Stimulated activated CD4-positive, alpha-beta T cell treated with anti-CD3 and anti-CD28 coated beads, TNF-alpha, amount 100 ng/mL, for 4 hours (primary cell): ENCODE measurements at regions not wholly inside any gene's neighbourhood (a gene's known extent, or its start where the extent isn't known, plus 50 kb on each side); places are given as distances from the start of the nearest gene placed in this dataset.
A peak's percentile ranks its signal among the peaks of the same experiment; 100 is the strongest.
"Not testable (repeated sequence)": the region's sequence is repeated elsewhere in the genome, so short reads cannot be mapped to it uniquely, and the experiment has no call there.

Source experiments
- DNase-seq, 3 experiments: peaks; one replicate each; pipeline ENCODE4 v3.0.0-alpha.2; 2020; ENCODE audit warnings: low read depth in 3 of 3

GRCh38 chr12:107369006-107369405, 275.7 kb upstream of the CRY1 start:
- no peak for DNase-seq

GRCh38 chr12:107369679-107370078, 276.3 kb upstream of the CRY1 start:
- DNase-seq, result peak in 1 of 3 experiments; percentile 13

- no peak for DNase-seq
Measured at GRCh38 chr12:107372229-107372658, 278.9 kb upstream of the CRY1 start.

- no peak for DNase-seq
Measured at GRCh38 chr12:107373238-107373809, 280.0 kb upstream of the CRY1 start.

GRCh38 chr12:107374161-107374840, 281.0 kb upstream of the CRY1 start:
- no peak for DNase-seq

GRCh38 chr12:107375231-107375630, 281.9 kb upstream of the CRY1 start:
- DNase-seq, result no peak

GRCh38 chr12:107377596-107378385, 284.4 kb upstream of the CRY1 start:
- no peak for DNase-seq

- DNase-seq, result no peak
Measured at GRCh38 chr12:107378609-107379008, 285.3 kb upstream of the CRY1 start.

GRCh38 chr12:107379142-107379851, 285.9 kb upstream of the CRY1 start:
- DNase-seq, result not testable (repeated sequence)

- no peak for DNase-seq
Measured at GRCh38 chr12:107379852-107380567, 286.7 kb upstream of the CRY1 start.

- no peak for DNase-seq
Measured at GRCh38 chr12:107384645-107385044, 291.3 kb upstream of the CRY1 start.

- DNase-seq, result no peak
Measured at GRCh38 chr12:107385509-107385908, 292.2 kb upstream of the CRY1 start.

GRCh38 chr12:107386569-107386968, 293.2 kb upstream of the CRY1 start:
- DNase-seq, result no peak

- DNase-seq, result no peak
Measured at GRCh38 chr12:107388263-107388662, 294.9 kb upstream of the CRY1 start.

GRCh38 chr12:107390414-107390813, 295.2 kb upstream of the PWP1 start:
- DNase-seq, result no peak

- no peak for DNase-seq
Measured at GRCh38 chr12:107393043-107393717, 292.4 kb upstream of the PWP1 start.

- no peak for DNase-seq
Measured at GRCh38 chr12:107394693-107395092, 290.9 kb upstream of the PWP1 start.

- no peak for DNase-seq
Measured at GRCh38 chr12:107395817-107396216, 289.8 kb upstream of the PWP1 start.

GRCh38 chr12:107396991-107397390, 288.6 kb upstream of the PWP1 start:
- no peak for DNase-seq

- no peak for DNase-seq
Measured at GRCh38 chr12:107397890-107398500, 287.6 kb upstream of the PWP1 start.

- no peak for DNase-seq
Measured at GRCh38 chr12:107399046-107399445, 286.6 kb upstream of the PWP1 start.
